Neural cell (in vitro differentiated cells): ENCODE measurements at regions not wholly inside any gene's neighbourhood (a gene's known extent, or its start where the extent isn't known, plus 50 kb on each side); places are given as distances from the start of the nearest gene placed in this dataset.

Experiments used
- CTCF ChIP-seq: fragments of 450-650 bp; IDR thresholded peaks from 2 replicates; pipeline ENCODE4 v1.5.1; 2014; ENCODE audit warnings: antibody characterized with exemption, mild to moderate bottlenecking, moderate library complexity; ENCODE audit not compliant: poor library complexity, severe bottlenecking
- EP300 ChIP-seq: fragments of 450-650 bp; conservative IDR thresholded peaks from 2 replicates; pipeline ENCODE4 v1.6.1; 2014; ENCODE audit warnings: antibody characterized with exemption, mild to moderate bottlenecking, moderate library complexity; ENCODE audit not compliant: poor library complexity, severe bottlenecking
- EZH2 ChIP-seq: fragments of 200-600, 300-800 bp; shearing (Covaris generic), sonication (generic); IDR thresholded peaks from 2 replicates; pipeline ENCODE4 v1.6.1; 2014; ENCODE audit warnings: antibody characterized with exemption, low read length, borderline replicate concordance, mild to moderate bottlenecking; ENCODE audit not compliant: insufficient read depth, poor library complexity, severe bottlenecking
- POLR2AphosphoS5 ChIP-seq: IDR thresholded peaks from 2 replicates; pipeline ENCODE4 v1.6.1; 2012
- REST ChIP-seq: IDR thresholded peaks from 2 replicates; pipeline ENCODE4 v1.6.1; 2012; ENCODE audit warnings: borderline replicate concordance

- TF ChIP-seq REST (no peak), CTCF (no peak), POLR2AphosphoS5 (no peak), EZH2 (no peak), EP300 (no peak)
Measured at GRCh38 chr1:70627910-70628309, 216.8 kb downstream of the CTH start.
